GM03348 (cell line): ENCODE measurements at regions not wholly inside any gene's neighbourhood (a gene's known extent, or its start where the extent isn't known, plus 50 kb on each side); places are given as distances from the start of the nearest gene placed in this dataset.
"Not testable (repeated sequence)": the region's sequence is repeated elsewhere in the genome, so short reads cannot be mapped to it uniquely, and the experiment has no call there.

Experiments
- DNase-seq: peaks from one replicate; pipeline ENCODE4 v3.0.0; 2012; ENCODE audit warnings: low spot score

DNA sequence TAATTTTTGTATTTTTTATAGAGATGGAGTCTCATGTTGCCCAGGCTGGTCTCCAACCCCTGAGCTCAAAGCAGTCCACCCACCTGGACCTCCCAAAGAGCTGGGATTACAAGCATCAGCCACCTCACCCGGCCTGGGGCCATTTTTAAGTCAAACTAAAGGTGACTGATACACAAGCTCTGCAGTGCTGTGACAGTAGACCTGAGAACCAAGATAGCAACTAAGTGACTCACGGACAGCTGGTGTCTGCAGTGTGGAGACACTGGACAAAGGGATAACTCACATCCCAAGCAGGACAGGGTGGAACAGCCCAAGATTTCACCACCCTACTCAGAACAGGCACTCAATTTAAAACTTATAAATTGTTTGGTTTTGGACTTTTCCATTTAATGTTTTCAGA lies 402.5 kb downstream of the CD83 start:
- DNase-seq: no peak

DNA sequence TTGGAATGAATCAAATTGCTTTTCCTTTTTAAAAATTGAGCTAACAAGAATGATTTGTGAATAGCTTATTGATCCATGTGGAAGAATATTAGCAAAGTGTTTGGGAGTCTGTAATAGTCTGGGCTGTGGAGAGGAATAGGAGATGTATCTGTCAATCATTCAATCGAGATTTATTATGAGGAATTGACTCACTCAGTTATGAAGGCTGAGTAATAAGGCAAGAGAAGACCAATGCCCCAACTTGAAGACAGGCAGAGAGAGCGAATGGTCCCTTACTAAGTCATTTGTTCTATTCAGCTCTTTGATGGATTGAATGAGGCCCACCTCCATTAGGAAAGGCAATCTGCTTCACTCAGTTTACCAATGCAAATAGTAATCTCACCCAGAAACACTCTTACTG lies 403.0 kb downstream of the CD83 start:
- no peak for DNase-seq

DNA sequence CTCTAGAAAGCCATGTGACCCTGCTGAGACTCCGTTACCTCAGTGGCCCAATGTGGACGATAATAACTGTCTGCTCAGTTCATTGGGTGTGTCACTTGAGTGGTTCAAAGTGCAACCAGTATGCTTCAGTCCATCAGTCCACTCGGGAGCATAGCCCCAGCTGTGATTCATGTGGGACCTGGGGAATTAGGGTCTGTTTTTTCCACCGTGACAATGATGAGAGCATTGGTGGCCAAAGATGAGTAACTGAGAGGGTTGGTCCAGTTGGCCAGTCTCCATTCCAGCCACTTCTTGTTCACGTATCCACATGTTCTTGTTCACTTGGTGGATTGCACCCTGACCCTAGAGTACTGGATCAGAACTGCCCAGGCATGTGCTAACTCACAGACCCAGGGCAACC lies 403.6 kb downstream of the CD83 start:
- DNase-seq: no peak

DNA sequence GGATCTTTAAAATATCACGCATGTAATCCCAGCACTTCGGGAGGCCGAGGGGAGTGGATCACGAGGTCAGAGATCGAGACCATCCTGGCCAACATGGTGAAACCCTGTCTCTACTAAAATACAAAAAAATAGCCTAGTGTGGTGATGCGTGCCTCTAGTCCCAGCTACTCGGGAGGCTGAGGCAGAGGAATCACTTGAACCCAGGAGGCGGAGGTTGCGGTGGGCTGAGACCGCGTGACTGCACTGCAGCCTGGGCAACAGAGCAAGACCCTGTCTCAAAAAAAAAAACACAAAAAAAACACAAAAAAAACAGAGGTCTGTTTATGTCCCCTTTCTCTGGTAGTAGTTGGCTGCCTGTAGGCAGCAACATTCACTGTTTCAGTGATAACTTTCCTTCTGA lies 404.3 kb downstream of the CD83 start:
- not testable (repeated sequence) for DNase-seq

DNA sequence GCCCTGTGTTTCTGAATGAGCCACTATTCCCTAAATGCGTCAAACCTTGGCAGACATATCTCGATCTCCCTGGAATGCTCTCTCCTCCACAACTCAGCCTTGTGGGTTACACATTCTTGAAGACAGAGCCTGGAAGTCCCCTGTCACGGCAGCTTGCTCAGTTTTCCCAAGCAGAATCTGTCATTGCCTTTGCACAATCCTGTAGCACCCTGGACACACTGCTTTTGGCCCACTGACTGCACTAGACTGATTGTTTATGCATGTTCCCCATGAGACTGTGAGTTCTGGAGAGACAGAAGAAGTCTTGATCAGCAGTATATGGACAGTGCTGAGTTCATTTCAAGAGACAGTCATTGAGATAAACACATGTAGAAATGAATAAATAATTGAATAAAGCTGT lies 406.7 kb downstream of the CD83 start:
- peak; percentile 81 for DNase-seq

DNA sequence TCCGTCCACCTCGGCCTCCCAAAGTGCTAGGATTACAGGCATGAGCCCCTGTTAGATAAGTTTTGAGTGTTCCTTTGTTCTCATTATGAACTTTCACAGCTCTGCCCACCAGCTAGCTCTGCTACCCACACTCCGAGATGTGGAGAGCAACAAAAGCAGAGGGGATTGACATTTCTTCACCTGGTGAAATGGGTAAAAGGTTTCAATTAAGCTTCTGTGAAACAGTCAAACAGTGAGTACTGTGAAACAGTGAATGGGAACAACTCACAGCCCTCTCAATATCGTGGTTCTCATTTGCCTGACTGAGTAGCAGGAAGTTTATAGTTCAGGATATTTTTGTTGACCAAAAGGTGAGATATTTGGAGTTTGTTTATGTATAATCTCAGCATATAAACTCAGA lies 412.8 kb downstream of the CD83 start:
- DNase-seq: no peak

DNA sequence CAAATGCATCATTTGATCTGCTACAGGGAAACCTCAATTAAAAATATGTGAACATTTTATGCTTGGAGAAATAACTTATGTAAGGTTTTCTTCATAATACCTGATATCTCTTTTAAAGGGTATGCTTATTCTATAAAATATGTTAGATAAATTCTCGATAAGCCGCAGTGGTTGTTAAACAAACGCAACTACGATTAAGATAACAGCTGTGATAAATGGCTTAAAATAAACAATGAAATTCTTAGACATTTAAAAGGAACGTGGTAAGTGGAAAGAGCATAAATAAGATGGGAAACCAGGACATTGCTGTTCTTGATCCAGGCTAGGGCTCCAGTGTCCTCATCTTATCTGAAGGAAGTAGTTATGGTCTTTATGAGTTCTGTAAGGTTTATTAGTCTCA lies 415.9 kb downstream of the CD83 start:
- no peak for DNase-seq

DNA sequence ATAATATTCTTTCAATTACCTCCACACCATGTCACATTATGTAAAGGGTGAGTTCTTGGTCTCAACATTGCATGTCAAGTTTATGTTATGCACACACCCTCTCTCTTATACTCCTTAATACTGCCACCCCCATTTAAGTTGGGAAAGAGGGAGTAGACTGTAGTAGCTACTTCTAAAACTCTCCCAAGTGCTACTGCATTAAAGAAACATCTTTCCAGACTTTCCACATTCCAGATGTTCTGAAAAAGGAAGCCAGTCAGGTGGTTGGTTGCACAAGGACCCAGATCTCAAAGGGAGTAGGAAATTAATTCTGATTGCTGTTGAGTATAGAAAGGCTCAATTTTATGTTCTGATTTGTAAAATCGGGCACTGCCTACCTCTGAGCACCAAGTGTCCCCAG lies 419.5 kb downstream of the CD83 start:
- DNase-seq: peak; percentile 30

DNA sequence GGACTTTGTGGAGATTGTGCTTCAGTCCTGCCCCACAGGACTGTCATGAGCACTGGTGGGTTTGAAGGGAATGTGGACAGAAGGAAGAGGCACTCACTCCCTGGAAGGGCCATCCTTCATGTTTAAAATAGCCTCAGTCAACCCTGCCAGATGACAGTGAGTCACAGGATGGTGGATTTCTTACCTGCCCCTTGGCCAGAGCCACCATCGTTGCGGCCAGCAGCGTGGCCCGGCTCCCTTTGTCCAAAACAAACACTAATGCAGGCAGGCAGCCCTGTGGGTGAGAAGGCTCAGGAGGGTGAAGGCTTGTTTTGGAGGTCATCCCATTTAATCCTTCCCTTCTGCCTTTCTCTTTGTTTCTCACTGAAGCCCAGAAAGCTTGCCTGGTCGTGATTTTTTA lies 422.7 kb downstream of the CD83 start:
- DNase-seq: no peak

DNA sequence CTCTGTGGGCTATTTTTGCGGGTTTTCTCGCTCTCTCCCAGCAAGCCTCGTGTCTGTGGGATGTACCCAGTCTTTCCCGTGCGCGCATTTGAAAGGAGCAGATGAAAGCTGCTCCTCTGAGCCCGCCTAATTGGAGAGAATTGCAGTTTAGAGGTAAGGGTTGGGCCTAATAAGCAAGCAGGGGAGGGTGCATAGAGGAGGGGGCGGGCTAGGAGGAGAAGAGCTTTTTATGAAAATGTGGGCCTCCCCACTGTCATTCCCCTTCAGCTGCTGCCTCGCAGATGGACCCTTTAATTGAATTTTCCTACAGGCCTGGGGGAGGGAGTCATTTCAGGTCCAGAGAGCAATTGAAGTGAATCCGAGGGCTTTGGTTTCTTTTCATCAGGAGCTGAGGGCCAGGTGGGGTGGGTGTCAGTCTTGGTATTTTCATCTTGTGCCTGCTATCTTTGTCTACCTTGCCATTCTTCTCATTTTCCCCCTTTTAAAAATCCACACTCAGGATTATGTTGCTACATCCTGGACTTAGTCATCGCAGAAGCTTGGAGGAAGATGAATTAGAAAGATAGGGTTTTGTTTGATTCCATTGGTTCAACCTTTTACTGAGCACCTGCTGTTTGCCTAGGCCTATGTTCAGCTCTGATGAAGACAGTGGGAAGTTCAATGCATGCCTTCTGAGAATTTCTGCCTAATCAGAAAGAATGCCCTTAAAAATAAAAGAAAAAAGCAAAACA lies 423.4 kb downstream of the CD83 start:
- DNase-seq: no peak

DNA sequence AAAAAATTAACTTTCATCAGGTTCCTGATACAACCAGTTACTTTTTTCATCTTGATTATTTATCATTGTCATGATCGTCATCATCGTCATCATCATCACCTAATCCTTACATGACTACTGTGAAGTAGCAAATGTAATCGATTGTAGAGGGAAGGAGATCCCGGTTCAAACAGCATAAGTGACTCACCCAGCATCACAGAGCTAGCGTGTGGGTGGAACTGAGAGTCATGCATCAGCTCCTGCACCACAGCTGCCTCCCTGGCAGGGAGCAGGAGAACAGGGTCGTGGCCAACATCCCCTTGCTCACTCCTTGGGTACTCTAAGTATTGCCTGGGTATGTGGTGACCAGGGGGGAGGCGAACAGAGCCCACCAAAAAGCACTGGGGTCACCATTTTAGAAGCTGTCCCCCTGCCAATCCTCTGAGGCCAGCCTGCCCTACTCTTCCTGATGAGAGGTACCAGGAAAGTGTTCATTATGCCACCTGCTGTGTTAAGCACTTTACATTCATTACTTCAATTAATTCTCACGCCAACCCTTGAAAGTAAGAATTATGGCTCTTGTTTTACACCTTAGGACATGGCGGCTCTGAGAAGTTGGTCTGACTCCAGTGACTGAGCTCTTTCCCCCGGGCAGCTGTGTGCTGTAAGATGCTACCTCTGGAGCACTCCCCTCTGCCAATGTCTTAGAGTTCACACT lies 425.2 kb downstream of the CD83 start:
- DNase-seq: peak; percentile 84

DNA sequence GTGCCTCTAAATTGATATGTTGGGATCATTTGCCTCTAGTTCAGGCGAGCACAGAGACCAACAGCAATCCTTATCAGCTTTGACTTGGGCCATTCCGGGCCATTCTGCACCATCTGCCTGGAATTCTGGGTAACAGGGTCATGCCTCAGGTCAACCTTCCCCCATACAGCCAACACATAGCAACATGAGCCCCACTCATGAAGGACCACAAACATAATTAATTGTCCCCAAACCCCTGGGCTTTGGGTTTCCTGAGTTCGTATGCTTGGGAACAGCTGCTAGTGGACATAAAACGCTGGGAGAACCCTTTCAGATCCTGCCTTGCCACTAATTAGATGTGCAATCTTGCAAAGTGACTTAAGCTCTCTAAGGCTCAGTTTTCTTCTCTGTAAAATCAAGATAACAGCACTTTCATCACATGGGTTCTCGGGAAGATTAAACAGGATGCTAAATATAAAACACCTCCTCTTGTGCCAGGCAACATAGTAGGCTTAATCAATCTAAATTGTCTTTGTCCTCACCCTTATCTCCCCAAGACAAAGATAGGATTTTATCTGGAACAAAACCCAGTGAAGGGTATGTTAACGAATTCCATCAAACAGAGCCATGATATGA lies 426.5 kb downstream of the CD83 start:
- DNase-seq: no peak

DNA sequence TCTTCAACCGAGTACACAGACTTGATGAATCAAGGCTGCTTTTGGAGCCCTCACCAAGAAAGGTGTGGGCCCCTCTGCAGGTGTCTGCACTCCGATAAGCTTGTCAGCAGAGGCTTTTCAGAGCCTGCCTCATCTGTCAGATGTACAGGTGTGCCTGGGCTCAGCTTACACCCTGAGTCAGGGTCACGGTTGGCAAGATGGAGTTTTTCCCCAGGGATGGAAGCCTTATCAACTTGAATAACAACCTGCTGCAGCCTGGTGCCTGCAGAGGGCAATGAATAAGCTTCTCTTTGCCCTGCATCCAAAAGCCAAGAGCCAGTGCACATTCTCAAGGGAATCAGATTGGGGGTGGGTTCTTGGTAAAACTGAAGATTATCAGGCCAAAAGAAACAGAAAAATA lies 427.1 kb downstream of the CD83 start:
- DNase-seq: no peak

DNA sequence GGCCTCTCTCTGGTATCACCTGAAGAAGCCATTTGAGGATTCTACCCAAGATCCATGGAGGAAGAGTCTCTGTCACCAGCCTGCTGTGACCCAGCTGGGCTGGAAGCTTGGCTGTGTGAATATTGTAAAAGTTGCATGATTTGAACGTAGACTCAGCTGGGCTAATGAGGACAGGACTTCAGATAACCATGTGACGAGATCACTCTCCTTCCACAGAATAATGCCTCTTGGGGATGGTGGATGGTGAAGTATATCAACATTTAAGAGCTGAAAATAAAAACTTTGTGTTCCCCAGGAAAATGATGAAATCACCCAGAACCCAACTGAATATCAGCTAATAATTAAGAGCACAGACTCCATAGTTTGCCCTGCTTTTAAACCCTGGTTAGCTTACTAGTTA lies 427.9 kb downstream of the CD83 start:
- no peak for DNase-seq

DNA sequence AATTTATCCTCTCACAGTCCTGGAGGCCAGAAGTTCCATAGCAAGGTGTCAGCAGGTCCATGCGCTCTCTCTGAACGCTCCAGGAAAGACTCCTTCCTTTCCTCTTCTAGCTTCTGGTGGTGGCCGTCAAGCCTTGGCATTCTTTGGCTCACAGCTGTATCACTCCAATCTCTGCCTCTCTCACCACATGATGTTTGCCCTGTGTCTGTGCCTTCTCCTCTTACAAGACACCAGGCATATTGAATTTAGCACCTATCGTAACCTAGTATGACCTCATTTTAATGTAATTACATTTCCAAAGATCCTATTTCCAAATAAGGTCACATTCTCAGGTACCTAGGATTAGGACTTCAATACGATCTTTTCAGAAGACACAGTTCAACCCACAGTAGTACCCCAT lies 428.5 kb downstream of the CD83 start:
- no peak for DNase-seq

DNA sequence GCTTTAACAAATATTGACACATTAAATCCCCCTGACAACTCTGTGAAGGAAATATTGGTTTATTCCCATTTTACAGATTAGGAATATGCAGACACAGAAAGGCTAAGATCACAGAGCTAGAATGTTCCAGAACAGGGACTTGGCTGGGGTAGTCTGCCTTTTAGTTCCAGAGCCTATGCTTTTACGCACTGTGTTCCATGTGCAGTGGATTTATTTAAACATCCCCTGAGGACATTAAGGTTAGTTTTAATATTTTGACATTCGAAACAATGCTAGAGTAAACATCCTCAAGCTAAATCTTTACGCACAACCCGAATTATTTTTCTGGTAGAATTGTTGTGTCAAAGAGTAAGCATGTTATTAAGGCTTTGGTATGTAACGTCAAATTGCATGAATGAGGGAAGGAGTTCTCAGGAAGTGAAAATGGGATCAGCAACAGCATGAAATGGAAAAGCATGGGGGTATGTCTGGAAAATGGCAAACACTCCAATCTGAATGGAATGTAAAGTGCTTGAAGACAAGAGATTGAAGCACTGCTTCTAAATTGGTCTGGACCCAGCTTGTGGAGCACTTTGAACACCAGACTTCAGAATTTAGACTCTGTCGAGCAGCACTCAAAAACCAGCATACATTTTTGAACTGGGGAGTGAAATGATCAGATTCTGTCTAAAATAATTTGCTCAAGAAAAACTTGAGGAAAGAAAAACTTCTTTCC lies 429.9 kb downstream of the CD83 start:
- DNase-seq: no peak

DNA sequence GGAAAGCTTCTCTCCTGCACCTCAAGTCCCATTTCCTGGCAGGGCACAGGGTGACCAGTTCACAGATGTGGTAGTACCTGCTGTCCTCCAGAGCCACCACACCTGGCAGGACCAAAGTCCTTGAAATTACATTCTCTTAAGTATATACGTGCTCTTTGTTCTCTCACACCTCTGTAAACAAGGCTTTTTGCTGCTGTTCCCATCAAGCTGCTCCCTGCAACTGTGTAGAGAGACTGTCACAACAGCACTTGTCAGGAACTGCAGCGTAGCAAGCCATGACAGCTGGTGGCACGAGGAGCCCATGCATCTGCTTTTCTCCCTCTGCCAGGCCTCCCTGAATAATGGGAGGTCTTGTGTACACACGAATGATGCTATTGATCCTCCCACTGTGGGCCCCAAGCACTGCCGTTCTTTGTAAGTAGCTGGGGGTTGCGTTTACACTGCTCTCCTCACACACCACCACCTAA lies 431.8 kb downstream of the CD83 start:
- DNase-seq: no peak

DNA sequence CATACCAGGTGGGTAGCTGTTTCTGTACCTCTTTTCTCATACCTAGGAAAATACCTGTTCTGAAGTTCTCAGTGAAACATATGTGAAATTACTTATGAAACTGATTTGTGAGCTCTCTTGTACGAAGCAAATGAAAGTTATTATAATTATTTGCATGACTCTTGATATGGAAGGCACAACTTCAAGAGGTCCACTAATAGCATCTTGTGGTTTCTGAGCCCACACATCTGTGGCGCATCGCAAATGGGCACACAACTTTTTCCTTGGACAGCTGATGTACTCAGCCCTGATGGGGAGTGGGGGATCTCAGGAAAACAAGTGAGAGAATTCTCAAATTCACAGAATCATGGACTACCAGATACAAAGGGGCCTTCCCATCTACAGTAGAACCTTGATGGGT lies 432.3 kb downstream of the CD83 start:
- no peak for DNase-seq

DNA sequence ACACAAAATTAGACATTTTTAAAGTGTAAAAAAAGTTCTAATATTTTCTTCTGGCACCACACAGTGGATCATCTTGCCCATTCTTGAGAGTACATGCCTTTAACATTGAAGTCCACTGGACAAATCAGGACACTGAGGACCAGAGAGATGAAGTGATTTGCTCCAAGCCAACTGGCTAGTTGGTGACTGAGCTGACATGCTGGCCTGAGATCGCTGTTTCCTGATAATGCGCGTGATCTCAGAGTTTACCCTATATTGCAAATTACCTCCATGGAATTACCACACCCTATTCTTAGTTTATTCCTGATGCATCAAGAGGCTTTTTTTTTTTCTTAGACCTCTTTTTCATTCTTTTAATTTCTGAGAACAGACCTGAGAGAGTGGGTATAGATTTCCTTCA lies 432.8 kb downstream of the CD83 start:
- DNase-seq: no peak

DNA sequence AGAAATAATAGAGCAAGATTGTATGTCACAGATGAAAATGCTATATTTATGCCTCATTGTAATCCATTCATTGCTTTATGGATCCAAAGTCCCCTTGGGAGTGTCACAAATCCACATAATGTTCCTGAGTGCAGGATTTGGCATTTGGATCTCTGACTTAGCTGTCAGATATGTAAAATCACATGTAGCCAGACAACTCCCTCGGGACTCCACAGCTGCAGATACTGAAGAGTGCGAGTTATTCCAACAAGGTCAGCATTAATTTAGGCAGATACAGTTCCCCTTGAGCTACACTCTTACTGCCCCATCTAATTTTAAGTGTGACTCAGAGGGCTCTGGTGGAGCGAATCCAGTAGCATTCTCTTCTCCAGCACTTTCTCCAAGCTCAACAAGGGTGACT lies 433.2 kb downstream of the CD83 start:
- peak; percentile 26 for DNase-seq

DNA sequence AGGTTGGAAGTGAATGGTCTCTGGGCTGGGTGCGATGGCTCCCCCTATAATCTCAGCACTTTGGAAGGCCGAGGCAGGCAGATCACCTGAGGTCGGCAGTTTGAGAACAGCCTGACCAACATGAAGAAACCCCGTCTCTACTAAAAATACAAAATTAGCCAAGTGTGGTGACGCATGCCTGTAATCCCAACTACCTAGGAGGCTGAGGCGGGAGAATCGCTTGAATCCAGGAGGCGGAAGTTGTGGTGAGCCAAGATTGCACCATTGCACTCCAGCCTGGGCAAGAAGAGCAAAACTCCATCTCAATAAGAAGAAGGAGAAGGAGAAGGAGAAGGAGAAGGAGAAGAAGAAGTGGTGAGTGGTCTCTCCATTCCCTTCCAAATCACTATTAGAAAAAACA lies 434.0 kb downstream of the CD83 start:
- DNase-seq: not testable (repeated sequence)

DNA sequence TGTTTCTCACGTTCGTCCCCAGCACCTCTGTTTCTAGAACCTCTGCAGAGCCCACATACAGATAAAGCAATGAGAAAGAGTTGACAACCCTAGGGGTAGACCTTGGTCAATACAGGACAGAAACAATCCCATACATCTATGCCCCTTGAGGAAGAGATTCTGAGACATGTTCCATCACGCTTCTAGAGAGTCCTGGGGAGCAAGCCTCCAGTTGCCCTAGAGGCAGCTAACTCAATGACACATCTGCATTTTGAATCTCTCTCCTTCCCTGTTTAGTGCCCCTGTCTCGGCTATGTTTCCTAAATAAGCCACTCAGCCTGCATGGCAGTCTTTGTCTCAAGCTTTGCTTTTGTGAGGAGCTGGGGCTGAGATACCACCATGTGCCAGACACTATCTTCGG lies 435.3 kb downstream of the CD83 start:
- no peak for DNase-seq

DNA sequence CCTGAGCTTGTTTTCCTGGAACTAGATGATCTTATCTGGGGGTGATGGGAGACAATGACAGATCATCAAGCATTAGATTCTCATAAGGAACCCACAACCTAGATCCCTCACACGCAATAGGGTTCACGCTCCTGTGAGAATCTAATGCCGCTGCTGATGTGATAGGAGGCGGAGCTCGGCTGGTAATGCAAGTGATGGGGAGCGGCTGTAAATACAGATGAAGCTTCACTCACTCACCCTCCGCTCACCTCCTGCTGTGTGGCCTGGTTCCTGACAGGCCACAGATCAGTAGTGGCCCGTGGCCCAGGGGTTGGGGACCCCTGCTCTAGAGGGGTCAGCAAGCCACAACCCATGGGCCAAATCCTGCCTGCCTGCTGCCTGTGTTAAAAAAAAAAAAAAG lies 435.9 kb downstream of the CD83 start:
- DNase-seq: no peak
